ENCODE measurements at regions not wholly inside any gene's neighbourhood (a gene's known extent, or its start where the extent isn't known, plus 50 kb on each side); places are given as distances from the start of the nearest gene placed in this dataset.
"Not testable (repeated sequence)": the region's sequence is repeated elsewhere in the genome, so short reads cannot be mapped to it uniquely, and the experiment has no call there.

DNA sequence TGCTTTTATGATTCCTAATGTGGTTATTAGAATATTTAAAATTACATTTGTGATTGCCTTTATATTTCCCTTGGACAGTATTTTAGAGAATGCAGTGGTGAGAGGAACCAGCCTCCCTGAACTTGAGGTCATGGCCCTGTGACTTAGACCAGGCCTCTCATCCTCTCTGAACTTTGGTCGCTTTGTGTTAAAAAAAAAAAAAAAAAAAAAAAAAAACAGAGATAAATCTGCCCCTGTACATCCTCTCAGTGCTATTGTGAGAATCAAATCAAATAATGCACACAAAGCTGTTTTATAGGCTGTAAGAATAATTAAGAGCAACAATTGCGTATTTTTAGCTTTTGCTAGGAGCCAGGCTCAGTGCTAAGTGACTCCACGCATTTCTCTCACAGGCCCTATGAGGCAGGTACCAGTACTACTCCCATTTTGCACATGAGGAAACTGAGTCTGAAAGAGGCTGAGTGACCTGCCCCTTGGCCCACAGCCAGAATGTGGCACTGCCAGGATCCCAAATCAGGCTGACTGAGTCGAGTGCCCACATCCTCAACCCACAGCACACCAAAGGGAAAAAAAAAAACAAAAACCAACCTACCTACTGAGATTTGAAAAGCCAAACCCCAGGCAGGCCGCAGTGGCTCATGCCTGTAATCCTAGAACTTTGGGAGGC lies 110.3 kb upstream of the LARP1 start:
- no peak for ATAC-seq
- no peak for TF ChIP-seq SNAI2 (CRISPR knock-in tag; IDR thresholded peaks at IDR 0.05)
- no peak for TF ChIP-seq TOX (CRISPR knock-in tag; IDR thresholded peaks at IDR 0.05; ENCODE audit: borderline replicate concordance)
- TF ChIP-seq, protein P1, sequence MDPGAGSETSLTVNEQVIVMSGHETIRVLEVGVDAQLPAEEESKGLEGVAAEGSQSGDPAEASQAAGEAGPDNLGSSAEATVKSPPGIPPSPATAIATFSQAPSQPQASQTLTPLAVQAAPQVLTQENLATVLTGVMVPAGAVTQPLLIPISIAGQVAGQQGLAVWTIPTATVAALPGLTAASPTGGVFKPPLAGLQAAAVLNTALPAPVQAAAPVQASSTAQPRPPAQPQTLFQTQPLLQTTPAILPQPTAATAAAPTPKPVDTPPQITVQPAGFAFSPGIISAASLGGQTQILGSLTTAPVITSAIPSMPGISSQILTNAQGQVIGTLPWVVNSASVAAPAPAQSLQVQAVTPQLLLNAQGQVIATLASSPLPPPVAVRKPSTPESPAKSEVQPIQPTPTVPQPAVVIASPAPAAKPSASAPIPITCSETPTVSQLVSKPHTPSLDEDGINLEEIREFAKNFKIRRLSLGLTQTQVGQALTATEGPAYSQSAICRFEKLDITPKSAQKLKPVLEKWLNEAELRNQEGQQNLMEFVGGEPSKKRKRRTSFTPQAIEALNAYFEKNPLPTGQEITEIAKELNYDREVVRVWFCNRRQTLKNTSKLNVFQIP (CRISPR knock-in tag; IDR thresholded peaks at IDR 0.05; ENCODE audit: borderline replicate concordance, low read depth) = no peak
- no peak for TF ChIP-seq ZFP3 (CRISPR knock-in tag; IDR thresholded peaks at IDR 0.05)
- TF ChIP-seq GLIS3 (CRISPR knock-in tag; IDR thresholded peaks at IDR 0.05) = no peak

DNA sequence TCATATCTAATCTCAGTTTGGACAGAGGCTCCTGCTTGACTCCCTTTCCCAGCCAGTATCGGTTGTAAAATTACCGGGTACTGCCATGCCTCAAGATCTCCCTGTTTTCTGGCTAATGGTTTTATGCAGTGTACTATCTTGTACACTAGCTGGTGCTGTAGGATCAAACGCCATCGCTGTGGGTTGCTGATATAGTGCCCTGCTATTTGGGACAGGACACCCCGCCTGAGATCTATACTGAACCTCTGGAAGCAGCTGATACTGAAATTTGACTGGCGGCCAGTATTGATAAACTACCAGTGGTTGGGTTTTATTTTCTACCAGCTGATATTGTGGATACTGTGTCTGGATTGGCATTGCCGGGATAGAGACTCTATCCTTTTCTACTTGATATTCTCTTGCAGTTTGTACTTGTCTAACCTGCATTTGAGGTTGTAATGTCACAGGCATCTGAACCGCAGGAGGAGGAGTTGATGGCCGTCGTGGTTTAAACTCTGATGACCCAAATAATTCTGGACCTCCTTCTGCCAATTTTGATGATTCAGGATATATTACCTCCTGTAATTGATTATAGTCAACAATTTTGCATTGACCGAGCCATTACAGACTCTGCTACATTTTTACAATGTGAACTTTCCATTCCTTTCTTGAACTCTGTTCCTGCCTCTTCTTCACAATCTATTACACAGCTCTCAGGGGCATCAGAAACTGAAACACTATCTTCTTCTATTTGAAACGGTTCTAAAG lies 112.5 kb upstream of the LARP1 start:
- TF ChIP-seq ISL1 (CRISPR knock-in tag; IDR thresholded peaks at IDR 0.05) = no peak
- TF ChIP-seq RARB (CRISPR knock-in tag; IDR thresholded peaks at IDR 0.05) = no peak
- TF ChIP-seq, protein P2, sequence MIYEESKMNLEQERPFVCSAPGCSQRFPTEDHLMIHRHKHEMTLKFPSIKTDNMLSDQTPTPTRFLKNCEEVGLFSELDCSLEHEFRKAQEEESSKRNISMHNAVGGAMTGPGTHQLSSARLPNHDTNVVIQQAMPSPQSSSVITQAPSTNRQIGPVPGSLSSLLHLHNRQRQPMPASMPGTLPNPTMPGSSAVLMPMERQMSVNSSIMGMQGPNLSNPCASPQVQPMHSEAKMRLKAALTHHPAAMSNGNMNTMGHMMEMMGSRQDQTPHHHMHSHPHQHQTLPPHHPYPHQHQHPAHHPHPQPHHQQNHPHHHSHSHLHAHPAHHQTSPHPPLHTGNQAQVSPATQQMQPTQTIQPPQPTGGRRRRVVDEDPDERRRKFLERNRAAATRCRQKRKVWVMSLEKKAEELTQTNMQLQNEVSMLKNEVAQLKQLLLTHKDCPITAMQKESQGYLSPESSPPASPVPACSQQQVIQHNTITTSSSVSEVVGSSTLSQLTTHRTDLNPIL (CRISPR knock-in tag; IDR thresholded peaks at IDR 0.05; ENCODE audit: low read depth) = no peak
- no peak for TF ChIP-seq CSDC2 (CRISPR knock-in tag; IDR thresholded peaks at IDR 0.05)

DNA sequence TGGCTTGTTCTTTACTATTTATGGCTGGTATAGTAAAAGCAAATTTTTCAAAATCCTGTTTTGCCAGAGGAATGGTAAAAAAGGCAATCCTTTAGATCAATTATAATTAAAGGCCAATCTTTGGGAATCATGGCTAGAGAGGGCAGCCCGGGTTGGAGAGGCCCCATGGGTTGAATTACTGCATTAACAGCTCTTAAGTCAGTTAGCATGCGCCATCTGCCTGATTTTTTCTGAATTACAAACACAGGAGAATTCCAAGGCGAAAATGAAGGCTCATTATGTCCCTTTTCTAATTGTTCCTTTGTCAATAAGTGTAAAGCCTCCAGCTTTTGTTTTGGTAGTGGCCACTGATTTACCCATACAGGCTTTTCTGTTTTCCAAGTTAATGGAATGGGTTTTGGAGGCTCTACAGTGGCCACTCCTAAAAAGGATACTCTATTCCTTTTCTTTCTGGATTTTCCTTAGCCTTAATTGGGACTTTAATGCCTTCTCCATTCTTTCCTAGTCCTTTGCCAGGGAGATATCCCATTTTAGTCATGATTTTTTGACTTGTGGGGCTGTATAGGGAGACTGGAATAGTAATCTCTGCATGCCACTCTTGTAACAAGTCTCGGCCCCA lies 114.9 kb upstream of the LARP1 start:
- ATAC-seq = not testable (repeated sequence)

More for the DNA sequence above, 112.5 kb upstream of the LARP1 start:
- ATAC-seq = peak; percentile 79

DNA sequence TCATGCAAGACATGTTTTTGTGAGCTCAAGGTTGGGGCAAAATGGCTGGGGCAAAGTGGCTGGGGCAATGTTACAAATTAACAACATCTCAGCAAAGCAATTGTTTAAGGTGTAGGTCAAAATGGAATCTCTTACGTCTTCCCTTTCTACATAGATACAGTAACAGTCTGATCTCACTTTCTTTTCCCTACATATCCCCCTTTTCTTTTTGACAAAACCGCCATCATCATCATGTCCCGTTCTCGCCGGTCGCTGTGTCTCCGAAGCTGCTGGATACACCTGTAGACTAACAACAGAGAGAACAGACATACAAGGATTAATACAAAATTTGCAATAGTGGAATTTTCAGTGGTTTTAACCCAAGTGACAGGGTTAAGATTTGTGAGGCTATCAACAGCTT lies 118.4 kb upstream of the LARP1 start:
- not testable (repeated sequence) for ATAC-seq

DNA sequence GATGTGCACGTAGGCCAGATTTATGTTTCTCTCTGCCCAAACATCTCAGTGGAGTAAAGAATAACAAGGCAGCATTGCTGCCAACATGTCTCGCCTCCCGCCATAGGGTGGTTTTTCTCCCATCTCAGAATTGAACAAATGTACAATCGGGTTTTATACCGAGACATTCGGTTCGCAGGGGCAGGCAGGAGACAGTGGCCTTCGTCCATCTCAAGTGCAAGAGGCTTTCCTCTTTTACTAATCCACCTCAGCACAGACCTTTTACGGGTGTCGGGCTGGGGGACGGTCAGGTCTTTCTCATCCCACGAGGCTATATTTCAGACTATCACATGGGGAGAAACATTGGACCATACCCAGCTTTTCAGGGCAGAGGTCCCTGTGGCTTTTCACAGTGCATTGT lies 118.9 kb upstream of the LARP1 start:
- ATAC-seq = not testable (repeated sequence)

DNA sequence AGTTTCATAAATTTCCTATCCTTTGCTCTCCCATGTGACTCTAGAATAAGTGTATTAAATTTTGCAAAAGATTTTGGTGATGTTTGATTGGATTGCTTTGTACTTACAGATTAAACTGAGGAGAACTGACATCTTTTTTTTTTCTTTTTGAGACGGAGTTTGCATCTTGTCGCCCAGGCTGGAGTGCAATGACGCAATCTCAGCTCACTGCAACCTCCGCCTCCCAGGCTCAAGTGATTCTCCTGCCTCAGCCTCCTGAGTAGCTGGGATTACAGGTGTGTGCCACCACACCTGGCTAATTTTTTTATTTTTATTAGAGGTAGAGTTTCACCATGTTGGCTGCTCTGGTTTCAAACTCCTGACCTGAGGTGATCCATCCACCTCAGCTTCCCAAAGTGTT lies 121.4 kb upstream of the LARP1 start:
- ATAC-seq = not testable (repeated sequence)

DNA sequence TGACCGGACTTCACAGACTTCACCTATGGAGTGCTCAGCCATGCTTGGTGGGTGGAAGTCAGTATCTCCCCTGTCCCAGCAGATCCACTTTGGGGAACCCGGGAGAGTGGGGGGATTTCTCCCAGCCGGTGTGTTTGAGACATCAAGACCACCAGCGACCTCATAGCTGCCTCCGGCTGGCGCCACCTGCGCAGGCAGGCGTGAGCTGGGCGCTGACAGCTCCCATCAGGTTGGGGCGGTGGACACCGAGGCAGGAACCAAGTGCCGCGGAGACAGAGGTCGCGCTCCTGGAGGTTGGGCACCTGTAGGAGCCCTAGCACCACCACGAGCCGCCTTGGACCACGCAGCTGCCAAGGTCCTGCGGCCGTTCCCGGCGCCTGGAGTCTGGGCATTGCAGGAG lies 124.0 kb upstream of the LARP1 start:
- no peak for ATAC-seq
- TF ChIP-seq ARNTL (CRISPR knock-in tag; IDR thresholded peaks at IDR 0.05; ENCODE audit: borderline replicate concordance, low read depth) (no peak), ZNF70 (CRISPR knock-in tag; IDR thresholded peaks at IDR 0.05) (no peak), ZNF565 (CRISPR knock-in tag; conservative IDR thresholded peaks at IDR 0.05; ENCODE audit: low read depth) (no peak), TCF4 (CRISPR knock-in tag; IDR thresholded peaks at IDR 0.05; ENCODE audit: borderline replicate concordance) (no peak), RARB (CRISPR knock-in tag; IDR thresholded peaks at IDR 0.05) (no peak), ZFP3 (CRISPR knock-in tag; IDR thresholded peaks at IDR 0.05) (no peak), OSR1 (CRISPR knock-in tag; IDR thresholded peaks at IDR 0.05) (no peak), PPARA (CRISPR knock-in tag; IDR thresholded peaks at IDR 0.05; ENCODE audit: borderline replicate concordance) (no peak), ZC3H10 (CRISPR knock-in tag; IDR thresholded peaks at IDR 0.05) (no peak), CSDC2 (CRISPR knock-in tag; IDR thresholded peaks at IDR 0.05) (no peak), ZFP30 (CRISPR knock-in tag; IDR thresholded peaks at IDR 0.05) (no peak)
- TF ChIP-seq, protein P3, sequence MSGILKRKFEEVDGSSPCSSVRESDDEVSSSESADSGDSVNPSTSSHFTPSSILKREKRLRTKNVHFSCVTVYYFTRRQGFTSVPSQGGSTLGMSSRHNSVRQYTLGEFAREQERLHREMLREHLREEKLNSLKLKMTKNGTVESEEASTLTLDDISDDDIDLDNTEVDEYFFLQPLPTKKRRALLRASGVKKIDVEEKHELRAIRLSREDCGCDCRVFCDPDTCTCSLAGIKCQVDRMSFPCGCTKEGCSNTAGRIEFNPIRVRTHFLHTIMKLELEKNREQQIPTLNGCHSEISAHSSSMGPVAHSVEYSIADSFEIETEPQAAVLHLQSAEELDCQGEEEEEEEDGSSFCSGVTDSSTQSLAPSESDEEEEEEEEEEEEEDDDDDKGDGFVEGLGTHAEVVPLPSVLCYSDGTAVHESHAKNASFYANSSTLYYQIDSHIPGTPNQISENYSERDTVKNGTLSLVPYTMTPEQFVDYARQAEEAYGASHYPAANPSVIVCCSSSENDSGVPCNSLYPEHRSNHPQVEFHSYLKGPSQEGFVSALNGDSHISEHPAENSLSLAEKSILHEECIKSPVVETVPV (CRISPR knock-in tag; IDR thresholded peaks at IDR 0.05) = no peak
- TF ChIP-seq, protein P2 (CRISPR knock-in tag; IDR thresholded peaks at IDR 0.05; ENCODE audit: low read depth) = no peak
